ENCODE measurements at regions not wholly inside any gene's neighbourhood (a gene's known extent, or its start where the extent isn't known, plus 50 kb on each side); places are given as distances from the start of the nearest gene placed in this dataset.
"Not testable (repeated sequence)": the region's sequence is repeated elsewhere in the genome, so short reads cannot be mapped to it uniquely, and the experiment has no call there.

DNA sequence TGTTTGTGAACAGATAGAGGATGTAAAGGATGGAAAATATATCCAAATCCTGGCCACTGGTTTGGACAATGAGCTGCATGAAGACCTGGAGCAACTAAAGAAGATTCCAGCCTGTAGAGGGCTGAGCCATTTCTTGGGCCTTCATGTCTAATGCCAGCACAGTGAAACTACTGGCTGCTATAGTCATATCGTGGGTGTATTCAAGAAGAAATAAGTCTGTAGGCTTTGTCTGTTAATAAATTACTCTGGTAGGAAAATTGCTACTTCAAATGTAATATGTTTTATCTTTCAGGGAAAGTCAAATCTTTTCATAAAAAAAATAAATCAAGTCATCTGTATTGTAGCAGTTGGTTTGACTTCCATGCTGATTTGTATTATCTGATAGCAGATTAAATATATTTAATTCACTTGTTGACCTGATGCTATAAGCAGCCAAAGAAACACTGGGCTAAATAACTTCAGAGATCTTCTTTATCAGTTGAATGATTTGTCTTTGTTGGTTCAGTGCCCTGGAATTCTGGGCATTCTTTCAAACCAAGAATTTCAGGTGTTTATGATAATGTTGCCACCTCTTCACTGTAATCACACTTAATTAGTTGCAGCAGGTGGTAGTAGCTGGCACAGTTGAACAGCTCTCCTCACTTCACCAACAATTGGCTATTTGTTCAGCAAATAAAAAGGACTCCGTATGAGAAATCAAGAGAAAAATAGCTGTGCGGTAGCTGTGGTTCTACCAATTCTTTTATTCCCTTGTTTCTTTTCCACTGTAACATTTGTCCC lies 1109.5 kb downstream of the NSUN3 start:
- no peak for DNase-seq (ENCODE audit: low spot score)

DNA sequence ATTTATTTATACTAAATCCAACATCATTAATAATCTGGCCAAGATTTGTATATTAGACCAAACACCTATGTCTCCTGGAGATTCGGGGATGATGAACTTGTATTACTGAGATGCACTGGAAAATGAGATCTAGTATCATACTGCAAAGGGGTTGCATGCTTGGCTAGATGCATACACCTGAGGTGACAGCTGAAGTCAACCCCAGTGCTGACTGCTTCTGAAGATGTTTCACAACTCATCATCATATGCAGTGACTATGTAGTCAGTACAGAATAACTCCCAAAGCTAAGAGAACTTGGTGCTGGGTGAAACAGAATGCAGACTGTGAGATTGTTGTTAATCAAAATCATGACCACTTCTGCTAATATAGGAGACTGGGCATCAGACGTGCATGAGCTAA lies 1114.2 kb downstream of the NSUN3 start:
- DNase-seq (ENCODE audit: low spot score), result no peak

DNA sequence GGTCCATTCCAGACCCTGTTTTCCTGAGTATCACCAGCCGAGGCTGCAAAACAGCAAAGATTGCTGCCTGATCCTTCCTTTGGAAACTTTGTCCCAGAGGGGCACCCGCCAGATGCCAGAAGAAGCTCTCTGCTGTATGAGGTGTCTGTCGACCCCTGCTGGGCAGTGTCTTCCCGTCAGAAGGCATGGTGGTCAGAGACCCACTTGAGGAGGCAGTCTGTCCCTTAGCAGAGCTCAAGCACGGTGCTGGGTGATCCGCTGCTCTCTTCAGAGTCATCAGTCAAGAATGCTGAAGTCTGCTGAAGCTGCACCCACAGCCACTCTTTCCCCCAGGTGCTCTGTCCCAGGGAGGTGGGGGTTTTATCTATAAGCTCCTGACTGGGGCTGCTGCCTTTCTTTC lies 1121.2 kb downstream of the NSUN3 start:
- DNase-seq (ENCODE audit: low spot score), result no peak

DNA sequence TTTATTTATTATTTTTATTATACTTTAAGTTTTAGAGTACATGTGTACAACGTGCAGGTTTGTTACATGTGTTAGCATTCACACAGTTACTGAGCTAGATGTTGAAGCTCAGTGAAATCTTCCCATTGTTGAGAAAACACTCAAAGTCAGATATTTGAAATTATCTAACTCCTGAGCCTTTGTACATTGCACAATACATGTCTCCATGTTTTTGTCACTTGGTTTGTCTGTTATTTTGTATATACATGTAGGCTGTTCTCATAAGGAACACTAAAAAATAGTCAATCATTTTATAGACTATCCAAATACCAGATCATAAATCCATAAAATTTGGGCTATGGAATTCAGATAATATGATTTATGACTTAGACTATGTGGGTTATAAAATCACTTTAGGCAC lies 1126.5 kb downstream of the NSUN3 start:
- no peak for DNase-seq (ENCODE audit: low spot score)

DNA sequence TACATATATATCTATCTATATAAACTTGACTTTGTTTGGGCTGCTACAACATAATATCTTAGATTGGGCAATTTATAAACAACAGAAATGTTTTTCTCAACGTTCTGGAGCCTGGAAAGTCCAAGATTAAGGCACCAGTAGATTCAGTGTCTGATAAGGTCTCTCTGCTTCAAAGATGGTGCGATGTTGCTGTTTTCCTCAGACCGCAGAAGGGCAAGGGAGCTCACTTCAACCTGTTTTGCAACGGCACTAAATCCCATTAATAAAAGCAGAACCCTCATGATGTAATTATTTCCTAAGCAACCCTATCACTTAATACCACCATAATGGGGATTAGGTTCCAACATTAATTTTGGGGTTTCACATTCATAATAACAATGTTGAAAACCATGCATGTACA lies 1134.8 kb downstream of the NSUN3 start:
- DNase-seq (ENCODE audit: low spot score), result no peak

DNA sequence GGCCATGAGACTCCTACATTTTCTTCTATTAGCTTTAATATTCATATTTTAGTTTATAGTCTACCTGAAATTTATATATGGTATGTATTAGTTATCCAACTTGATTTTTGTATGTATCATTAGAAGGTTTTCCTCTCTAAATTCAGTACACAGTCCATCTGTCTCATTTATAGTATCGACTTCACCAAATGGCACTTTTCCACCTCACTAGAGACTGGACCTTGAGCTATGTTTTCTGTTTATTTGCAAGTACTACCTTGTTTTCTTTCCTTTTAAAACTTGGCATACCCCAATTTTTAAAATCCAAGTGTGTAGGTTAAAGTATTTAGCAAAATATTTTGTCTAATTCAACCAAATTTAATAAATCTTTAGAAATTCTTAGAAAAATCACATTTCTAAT lies 1137.5 kb downstream of the NSUN3 start:
- DNase-seq (ENCODE audit: low spot score), result no peak

DNA sequence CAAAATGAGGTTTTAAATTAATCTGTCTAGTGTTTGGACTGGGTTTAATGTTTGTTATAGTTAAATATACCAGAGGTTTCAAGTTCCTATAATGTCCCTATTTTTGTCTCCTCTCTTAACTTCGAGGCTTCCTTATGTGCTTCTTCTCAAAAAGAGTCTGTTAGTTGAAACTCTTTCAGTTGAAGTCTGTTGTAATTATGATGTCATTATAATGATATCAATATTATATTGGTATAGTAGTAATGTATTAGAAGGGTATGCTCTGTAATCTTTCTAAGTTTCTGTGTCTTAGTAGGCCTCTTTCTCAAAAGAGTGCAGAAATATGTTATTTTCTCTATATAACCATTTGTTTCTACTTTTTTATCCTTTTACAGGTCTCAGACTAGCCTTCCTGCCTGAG lies 1148.0 kb downstream of the NSUN3 start:
- DNase-seq (ENCODE audit: low spot score), result no peak

DNA sequence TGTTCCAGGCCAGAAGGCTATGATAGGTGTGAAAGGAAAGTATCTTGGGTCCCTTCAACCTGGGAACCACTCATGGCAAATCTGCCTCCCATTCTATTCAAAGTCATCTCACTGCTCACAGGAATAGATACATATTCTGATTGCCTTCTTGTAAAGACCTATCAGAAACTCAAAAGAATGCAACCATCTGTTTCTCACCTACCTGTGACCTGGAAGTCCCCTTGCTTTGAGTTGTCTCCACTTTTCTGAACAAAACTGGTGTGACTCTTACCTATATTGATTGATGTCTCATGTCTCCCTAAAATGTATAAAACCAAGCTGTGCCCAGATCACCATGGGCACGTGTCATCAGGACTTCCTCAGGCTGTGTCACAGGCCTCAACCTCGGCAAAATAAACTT lies 1149.3 kb downstream of the NSUN3 start:
- no peak for DNase-seq (ENCODE audit: low spot score)

DNA sequence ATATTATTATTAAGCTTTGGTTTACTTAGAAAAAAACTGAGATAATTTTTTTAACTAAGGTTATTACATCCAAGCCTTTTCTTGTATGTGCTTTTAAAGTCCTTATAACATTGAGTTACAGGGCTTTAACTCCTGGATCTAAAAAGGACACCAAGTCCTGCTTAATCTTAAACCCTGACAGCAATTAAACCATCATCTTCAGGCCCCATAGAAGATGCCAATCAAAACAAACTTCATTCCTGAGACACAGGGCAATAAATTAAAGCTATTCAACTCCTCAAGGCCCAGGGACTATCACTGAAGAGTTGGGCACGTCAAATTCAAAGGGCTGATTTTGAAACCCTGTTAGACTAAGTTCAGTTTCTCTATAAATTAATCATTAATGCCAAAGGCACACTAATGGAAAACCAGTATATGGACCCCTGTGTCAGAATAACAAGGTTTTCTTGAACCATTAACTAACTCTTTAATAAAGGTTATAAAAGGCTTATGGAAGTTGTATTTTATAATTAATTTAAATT lies 1152.6 kb downstream of the NSUN3 start:
- DNase-seq (ENCODE audit: low spot score), result no peak

DNA sequence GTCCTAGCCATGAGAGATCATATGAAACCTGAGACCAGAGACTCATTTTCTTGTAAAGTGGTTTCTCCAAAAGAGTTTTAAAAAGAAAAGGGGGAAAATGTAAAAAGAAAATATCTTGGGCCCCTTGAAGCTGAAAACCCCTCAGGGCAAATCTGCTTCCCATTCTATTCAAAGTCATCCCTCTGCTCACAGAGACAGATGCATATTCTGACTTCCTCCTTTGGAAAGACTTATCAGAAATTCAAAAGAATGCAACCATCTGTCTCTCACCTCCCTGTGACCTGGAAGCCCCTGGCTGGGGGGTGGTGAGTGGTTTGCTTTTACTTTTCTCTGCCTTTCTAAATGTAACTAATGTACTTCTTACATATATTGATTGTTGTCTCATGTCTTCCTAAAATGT lies 1154.8 kb downstream of the NSUN3 start:
- DNase-seq (ENCODE audit: low spot score), result no peak

DNA sequence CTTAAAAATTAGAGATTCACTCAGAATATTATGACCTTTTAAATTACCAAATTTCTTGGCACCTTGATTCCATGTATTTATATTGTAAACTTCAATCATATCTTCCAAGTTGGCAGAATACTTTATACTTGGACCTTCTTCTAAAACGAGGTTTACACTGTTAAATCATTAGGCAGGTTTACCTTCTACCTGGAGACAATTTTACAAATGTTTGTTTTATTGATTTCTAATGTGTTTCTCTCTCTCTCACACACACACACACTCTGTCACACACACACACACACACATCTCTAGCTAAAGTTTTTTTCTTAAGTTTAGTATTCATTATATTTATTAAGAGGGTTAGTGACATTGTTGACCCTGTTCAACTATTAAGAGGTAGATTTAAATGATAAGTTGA lies 1155.6 kb downstream of the NSUN3 start:
- no peak for DNase-seq (ENCODE audit: low spot score)

DNA sequence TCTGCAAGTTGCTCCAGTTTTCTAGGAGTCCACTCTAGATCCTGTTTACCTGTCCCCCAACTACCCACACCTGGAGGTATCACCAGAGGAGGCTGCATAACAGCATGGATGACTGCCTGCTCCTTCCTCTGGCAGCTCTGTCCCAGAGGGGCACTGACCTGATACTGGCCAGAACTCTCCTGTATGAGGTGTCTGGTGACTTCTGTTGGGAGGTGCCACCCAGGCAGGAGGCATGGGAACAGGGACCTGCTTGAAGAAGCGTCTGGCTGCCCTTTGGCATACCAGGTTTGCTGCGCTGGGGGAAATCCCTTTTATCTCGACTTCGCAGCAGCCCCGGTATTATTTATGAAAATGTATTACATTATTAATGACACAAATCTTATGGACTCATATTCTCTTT lies 1163.6 kb downstream of the NSUN3 start:
- no peak for DNase-seq (ENCODE audit: low spot score)

DNA sequence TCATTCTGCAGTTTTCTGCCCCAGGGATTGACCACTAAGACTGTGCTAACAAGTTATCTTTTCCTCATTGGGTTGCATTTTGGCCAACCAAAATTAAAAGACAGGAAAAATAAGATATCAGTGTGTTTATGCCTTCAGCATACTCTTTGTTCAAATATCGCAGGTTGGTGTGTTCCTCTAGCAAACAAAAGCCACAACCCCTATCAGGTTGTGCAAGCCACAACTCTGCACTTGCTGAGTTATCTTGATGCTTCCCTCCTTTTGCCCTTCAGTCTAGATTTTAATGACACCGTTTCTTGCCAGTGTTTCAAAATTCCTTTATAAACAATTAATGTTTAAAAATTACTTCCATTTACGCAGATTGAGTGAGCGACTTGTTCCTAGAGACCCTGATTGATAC lies 1164.2 kb downstream of the NSUN3 start:
- no peak for DNase-seq (ENCODE audit: low spot score)

DNA sequence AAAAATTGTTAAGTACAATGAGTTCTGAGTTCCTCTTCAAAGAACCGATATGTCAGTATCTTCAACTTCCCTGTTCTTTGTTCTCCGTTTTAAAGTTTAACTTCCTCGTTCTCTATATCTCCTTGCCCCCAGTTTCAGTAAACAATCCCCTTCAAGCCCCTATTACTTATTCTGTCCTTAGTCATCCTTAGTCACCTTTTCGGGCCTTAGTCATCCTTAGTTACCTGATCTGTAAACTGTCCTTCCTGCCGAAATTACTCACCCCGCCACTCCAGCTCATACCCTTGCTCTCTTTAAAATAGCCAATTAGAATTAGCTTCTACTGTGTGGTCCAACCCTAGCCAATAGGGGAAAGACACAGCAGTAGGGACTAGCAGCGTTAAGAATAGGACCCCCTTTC lies 1165.6 kb downstream of the NSUN3 start:
- no peak for DNase-seq (ENCODE audit: low spot score)

DNA sequence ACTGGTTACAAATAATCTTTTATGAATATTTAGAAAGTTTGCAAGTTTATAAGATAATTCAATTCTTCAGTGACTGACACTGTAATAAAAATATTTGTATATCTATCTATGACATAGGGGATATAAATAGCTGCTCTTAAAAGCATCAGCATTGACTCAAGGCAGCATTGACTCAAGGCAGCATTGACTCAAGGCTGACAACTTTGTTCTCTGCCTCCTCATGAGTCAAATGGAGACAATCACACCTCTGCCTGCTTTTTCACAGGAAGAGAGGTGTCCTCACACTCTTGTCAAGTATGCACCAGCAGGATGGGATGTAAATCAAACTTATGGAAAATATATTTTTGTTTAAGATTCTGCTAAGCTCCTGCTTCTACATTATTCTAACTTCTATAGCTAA lies 1173.1 kb downstream of the NSUN3 start:
- DNase-seq (ENCODE audit: low spot score), result no peak

DNA sequence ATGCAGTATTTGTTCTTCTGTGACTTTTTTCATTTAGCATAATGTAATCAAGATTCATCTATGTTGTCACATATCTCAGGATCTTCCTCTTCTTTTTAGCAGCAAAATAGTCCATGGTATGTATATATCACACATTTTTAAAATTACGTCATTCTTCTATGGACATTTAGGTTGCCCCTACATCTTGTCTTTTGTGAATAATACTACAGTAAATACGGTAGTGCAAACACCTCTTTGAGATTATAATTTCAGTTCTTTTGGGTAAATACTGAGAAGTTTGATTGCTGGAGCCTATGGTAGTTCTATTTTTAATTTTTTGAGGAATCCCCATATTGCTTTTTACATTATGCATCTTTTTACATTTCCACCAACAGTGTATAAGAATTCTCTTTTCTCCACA lies 1174.9 kb downstream of the NSUN3 start:
- DNase-seq (ENCODE audit: low spot score), result no peak

DNA sequence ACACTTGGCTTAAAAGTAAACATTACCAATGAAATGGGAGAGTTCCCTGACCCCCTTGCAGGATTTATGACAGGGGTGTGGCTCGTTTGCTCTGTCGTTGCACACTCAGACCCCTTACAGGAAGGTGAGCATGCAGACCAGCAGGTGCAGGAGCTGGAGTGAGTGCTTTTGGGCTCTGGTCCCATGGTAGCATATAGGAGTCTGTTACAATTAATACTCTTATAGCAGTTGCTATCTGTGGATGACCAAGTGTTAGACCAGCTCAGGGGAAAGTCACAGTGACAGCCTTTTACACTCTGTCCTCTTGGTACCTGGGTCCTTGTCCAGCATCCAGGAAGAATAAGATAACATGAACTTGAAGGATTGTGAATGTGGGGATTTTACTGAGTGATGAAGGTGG lies 1177.5 kb downstream of the NSUN3 start:
- DNase-seq (ENCODE audit: low spot score), result no peak

DNA sequence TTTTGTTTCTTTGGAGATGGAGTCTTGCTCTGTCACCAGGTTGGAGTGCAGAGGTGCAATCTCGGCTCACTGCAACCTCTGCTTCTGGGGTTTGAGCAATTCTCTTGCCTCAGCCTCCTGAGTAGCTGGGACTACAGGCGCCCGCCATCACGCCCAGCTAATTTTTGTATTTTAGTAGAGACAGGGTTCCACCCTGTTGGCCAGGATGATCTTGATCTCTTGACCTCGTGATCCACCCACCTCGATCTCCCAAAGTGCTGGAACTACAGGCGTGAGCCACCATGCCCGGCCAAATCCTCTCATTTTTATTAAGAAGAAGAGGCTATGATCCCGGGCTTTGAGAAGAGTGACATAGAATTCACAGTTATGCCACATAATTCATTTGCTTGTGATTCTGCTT lies 1178.4 kb downstream of the NSUN3 start:
- not testable (repeated sequence) for DNase-seq (ENCODE audit: low spot score)

DNA sequence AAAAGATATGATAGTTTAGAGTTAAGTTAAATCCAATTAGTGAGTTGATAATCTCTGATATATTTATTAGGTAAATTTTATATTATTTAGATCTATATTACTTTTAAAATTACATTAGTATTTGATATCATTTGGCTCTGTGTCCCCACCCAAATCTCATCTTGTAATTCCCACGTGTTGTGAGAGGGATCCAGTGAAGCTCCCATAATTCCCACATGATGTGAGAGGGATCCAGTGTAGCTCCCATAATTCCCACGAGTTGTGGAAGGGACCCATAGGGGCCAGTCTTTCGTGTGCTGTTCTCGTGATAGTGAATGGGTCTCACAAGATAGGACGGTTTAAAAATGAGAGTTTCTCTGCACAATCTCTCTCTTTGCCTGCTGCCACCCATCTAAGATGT lies 1183.6 kb downstream of the NSUN3 start:
- DNase-seq (ENCODE audit: low spot score), result no peak

DNA sequence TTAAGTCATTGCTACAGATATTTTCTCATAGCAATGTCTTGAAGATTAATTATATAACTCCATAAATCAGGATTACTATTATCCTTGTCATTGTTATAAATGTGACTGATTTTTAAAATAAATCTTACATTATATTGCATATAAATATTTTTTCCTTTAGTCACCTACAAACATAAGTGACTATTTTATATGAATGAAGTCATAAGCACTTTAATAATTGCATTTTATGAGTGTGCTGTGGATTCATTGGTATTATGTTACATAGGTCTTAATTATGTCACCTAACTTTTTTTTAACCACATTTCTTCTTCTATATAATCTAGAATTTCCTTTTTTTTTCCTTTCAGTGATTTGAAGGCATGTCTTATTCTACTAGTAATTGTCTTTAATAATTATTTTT lies 1191.2 kb downstream of the NSUN3 start:
- no peak for DNase-seq (ENCODE audit: low spot score)

DNA sequence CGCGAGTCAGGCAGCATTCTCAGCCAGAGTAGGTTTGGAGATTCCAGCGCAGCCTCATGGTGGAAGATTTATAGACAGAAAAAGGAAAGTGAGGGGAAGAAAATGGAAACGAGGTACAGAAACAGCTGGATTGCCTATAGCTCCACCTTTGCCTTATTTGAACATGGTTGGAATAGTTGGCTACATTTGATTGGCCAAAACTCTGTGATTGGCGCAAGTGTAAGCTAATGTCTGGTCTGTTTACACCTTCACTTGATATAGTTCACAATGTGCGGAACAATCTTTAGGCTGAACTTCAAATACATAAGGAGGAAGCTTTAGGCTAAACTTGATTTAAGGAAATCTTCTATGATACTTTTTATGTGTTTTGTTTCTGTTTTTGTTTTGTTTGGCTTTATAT lies 1191.9 kb downstream of the NSUN3 start:
- DNase-seq (ENCODE audit: low spot score), result no peak

DNA sequence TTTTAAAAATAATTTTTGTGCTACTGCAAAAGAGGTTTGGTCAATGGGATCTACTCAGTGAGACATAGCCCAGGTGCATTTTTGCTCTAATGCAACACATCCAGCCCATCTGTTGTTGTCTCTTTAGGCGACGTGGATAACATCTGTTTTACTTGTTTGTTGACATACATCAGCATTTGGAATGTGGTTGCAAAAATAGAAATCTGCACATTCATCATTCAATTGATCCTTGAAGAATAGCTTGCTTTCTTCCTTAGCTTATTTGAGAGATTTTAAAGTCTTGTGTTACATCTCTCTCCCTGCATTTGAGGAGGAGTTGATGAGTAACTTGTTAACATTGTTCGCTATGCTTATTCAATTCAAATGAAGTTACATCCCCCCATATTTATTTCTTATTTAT lies 1202.3 kb downstream of the NSUN3 start:
- no peak for DNase-seq (ENCODE audit: low spot score)

DNA sequence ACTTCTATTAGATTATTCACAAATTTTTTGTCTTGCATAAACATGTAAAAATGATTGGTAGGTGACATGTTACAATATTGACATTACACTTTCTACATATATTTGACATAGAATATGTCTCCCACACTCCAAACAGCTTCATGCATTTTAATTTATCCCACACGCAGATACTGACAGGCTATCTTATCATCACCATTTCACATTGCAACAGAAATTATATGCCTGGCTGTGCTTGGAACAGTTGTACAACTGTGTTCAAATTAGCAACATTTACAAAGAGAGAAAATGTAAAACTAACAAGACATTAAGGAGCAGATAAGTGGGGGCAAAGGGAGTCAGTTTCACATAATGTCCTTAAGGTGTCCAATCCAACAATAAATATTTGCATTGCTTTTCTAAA lies 1208.5 kb downstream of the NSUN3 start:
- no peak for DNase-seq (ENCODE audit: low spot score)

DNA sequence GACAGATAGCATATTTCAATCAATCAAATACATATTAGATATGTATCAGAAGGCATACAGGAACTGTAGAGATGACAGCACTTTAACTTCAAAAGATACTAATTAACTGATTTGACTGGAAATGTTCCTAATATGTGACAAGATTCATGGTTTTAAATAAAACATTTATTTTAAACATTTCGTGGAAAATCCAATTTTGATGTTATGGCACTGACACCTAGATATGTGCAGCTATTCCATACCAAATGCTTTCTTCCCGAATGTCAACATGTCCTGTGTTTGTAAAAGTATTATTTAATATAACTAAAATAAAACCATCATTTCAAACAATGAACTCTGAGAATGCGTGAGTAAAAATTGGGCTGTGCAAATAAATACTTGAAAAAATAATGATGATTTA lies 1209.3 kb downstream of the NSUN3 start:
- DNase-seq (ENCODE audit: low spot score), result no peak
